ENCODE measurements at regions not wholly inside any gene's neighbourhood (a gene's known extent, or its start where the extent isn't known, plus 50 kb on each side); places are given as distances from the start of the nearest gene placed in this dataset.

DNA sequence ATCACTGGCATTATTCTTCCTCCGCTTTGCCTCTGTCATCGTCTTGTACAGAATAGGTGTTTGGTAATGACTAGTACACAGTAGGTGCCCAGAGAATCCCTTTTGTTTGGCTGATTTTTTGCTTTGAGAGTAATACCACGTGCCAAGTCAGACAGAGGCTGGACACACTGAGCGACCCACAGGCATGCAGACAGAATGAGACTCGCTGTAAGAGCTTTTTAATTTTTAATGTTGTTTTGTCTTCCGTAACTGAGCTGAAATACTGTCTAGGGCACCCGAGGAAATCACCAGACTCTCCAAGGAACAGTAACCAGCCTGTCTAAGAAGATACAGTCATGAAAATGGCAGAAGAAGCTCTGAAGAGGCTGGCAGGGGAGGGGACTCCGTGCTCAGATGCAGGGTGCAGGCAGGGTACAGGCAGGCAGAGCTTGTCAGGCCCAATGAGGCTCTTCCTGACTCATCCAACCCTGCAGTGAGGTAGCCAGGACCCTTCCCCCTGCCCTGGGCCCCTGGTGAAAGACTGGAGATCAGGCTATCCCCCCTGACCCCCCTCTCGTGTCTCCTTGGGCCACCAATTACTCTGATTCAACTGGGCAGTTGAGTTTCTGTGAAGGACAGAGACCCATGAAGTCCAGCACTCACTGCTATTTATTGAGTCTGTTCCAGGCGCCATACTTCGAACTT is 60.1 kb upstream of the ECE1 start:
- no peak for TF ChIP-seq CTCF (IDR thresholded peaks at IDR 0.05)
- TF ChIP-seq POLR2A (IDR thresholded peaks at IDR 0.05) = no peak
